ENCODE measurements at regions not wholly inside any gene's neighbourhood (a gene's known extent, or its start where the extent isn't known, plus 50 kb on each side); places are given as distances from the start of the nearest gene placed in this dataset.

DNA sequence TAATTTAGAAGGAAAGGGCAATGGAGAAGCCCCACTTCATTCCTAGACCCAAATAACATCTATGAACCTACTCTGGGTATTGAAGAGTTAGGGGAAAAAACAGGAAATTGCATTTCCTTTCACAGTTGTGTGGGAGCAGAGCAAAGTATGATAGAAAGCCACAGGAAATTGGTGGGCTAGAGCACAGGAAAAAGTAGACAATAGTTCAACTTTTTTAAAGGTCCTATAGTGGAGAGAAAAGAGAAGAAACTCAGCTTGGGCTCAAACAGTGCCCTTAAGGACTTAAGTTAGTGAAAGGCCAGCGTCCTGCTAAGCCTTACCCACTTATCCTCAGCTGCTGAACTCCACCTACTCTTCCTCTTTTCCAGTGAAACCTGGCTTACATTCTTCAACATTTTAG is 258.1 kb downstream of the DPY19L2 start:
- DNase-seq (ENCODE audit: low read depth, low spot score): no peak

DNA sequence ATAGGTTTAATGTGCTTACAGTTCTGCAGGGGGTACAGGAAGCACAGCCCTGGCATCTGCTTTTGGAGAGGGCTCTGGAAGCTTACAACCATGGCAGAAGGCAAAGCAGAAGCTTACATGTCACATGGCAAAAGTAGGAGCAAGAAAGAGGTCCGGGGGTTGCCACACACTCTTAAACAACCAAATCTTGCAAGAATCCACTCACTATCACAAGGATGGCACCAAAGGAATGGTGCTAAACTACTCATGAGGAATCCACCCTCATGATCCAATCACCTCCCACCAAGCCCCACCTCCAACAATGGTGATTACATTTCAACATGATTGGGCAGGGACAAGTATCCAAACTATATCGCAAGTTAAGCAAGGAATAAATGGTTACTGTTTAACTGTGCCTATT is 255.8 kb upstream of the AVPR1A start:
- no peak for DNase-seq (ENCODE audit: low read depth, low spot score)

DNA sequence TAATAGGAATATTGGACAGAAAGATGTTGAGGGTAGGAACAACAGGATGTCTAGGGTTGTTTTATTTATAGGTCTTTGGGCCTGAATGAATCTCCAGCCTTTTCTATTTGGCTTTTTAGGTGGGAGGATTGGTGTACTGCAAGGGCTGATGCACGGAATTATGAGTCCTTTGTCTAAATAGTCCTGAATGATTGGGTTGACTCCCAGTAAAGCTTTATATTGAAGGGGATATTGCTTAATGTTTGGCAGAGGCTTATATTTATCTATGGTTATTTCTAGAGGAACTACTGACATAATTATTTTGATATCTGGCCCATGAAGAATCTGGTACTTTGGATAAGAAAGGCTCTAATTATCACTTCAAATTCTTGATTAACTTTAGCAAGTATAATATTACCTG is 253.6 kb upstream of the AVPR1A start:
- DNase-seq (ENCODE audit: low read depth, low spot score): no peak

DNA sequence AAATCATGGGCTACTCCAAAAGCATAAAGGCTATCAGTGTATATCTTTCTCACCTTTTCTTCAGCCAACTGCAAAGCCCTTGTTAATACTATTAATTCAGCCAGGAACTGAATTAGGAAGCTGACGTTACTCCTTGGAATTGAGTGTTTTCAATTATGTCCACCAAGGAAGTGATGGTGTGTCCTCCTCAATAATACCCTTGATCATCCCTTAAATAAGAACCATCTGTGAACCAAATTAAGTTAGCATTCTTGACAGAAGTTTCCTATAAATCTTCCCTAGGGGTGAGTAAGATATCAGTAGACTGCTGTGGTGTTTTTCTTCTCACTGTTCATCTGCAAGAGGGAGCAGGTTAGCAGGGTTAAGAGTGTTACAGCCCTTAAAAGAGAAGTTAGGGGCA is 252.3 kb upstream of the AVPR1A start:
- no peak for DNase-seq (ENCODE audit: low read depth, low spot score)

DNA sequence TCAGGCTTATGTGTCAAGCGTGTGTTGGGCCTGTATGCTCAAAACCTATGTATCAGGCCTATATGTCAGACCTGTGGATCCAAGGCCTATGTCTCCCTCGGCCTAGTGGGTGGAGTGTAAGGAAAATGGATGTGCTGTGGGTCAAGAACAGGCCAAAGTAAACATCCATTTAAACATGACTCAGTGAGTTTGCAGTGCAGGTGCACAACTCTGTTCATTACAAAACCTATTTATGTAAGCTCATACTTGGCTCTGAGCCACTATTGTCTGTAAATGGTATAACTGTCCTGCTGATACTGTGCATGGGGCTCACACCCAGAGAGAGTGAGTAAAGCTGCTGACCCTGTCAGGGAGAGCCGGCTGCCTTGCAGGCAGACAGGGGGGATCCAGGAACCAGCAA is 249.7 kb upstream of the AVPR1A start:
- DNase-seq (ENCODE audit: low read depth, low spot score): no peak

DNA sequence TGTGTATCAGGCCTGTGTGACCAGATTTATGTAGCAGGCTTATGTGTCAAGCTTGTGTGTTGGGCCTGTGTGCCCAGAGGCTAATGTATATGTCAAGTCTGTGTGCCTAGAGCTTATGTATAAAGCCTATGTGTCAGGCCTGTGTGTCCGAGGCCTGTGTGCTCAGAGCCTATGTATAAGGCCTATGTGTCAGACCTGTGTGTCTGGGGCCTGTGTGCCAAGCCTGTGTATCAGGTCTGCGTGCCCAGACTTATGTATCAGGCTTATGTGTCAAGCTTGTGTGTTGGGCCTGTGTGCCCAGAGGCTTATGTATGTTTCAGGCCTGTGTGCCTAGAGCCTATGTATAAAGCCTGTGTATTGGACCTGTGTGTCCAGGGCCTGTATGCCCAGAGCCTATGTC is 249.3 kb upstream of the AVPR1A start:
- no peak for DNase-seq (ENCODE audit: low read depth, low spot score)

DNA sequence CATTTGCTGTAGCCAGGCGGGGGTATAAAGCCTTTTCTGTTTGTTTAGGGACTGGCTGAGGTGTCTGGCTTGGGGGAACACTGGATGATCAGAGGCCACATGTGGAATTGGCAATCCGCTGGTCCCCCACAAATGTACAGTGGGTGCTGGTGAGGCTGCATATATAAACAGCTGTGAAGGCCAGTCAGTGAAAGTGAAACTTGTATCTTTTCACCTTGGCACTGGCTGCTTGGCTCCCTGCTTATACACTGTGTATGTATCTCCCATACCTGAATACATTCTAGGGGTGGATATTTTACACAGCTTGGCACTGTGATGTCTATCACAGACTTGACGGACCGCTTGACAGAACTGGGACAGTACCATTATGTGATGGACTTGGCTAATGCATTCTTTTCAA is 246.8 kb upstream of the AVPR1A start:
- DNase-seq (ENCODE audit: low read depth, low spot score): no peak

DNA sequence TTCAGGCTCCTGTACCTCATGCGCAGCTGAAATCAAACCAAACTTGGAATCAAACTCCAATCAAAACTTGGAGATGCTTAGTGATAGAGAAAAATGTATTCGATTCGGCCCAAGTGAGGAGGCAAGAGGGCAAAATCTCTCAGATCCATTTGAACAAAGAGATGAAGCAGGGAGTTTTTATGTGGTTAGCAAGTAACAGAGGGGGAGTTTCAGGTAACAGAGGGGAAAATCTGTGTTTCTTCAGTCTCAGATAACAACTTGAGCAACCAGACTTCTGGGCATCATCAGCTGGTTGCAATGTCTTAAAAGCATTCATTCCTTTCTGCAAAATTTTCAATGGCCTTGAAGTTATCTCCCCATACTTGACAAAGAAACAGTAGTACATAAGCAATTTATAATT is 245.1 kb upstream of the AVPR1A start:
- DNase-seq (ENCODE audit: low read depth, low spot score): no peak

DNA sequence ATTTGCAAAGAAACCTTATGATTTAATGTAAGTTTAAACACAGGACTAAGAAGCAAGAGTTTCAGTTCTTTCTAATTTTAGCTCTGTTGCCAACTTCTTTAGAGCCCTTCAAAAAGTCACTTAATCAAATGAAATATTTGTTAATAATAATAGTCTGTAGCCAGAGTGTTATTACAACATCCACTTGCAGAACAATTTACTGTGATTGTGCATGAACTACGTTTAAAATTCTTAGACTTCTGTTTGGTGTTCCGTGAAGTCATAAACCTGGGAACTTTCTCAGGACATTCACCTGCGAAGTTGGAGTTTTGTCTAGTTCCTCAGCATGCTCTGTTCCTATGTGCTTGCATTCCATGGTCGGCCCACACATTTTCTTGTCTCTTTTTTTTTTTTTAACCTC is 244.0 kb upstream of the AVPR1A start:
- no peak for DNase-seq (ENCODE audit: low read depth, low spot score)

DNA sequence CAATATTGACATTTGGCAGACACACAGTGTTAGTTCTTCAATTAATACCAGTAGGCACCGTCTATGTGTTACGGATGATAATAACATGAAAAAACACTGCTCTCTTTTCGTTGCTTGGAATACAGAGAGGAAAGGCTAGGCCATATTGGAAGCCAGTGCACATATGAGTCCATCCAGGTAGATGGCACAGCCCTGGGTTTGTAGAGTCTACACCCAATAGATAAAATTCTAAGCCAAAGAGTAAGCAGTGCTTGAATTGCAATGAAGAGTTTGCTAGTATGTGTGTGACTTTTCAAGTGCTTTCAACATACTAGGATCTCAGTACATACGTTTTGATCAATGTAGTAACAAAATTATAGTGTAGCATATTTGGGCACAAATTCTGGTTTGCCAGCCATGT is 243.3 kb upstream of the AVPR1A start:
- no peak for DNase-seq (ENCODE audit: low read depth, low spot score)

DNA sequence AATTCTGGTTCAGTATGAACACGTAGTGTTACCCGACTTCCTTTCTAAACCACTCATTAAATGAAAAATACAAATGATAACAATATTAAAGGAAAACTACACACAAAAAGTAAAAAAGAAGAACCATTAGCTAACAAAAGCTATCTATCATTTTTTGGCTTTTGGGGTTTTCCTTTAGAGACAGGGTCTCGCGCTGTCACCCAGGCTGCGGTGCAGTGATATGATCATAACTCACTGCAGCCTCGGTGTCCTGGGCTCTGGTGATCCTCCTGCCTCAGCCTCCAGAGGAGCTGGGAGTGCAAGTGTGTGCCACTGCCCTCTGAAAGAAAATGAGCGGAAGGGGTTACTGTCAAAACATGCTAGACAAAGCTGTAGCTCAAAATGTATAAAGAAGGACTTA is 238.2 kb upstream of the AVPR1A start:
- no peak for DNase-seq (ENCODE audit: low read depth, low spot score)

DNA sequence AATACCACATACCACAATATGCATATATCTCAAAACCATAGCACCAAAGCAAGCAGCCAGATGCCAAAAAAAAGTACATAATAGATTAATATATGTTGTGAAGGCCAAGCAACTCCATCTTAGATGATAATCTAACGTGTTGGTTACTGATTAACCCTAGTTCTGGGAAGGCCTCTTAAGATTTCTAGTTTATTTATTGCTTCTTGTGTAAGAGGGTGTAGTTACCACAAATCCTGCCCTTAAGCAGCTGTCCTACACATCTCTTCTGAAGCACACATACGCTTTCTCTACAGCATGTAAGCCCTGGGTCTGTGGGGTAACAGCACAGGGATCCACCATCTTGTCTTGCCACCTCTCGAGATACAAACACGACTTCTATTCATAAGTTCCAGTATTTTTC is 236.8 kb upstream of the AVPR1A start:
- no peak for DNase-seq (ENCODE audit: low read depth, low spot score)

DNA sequence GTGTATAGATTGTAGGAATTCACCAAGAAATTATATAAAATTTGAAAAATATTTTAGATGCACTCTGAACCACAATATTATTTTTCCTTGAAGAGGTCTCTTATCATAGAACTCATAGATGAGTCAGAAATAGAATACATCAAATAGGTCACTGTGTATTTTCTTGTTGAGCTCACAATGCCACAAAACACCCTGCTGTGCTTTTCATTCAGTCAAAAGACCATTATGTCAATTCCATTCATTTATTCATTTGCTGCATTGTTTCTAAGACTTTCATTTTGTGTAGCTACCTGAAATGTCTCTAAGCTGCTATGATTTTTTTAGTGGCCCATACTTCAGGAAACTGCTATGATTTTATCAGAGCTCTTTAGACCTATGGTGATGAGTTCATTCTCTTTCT is 231.9 kb upstream of the AVPR1A start:
- no peak for DNase-seq (ENCODE audit: low read depth, low spot score)

DNA sequence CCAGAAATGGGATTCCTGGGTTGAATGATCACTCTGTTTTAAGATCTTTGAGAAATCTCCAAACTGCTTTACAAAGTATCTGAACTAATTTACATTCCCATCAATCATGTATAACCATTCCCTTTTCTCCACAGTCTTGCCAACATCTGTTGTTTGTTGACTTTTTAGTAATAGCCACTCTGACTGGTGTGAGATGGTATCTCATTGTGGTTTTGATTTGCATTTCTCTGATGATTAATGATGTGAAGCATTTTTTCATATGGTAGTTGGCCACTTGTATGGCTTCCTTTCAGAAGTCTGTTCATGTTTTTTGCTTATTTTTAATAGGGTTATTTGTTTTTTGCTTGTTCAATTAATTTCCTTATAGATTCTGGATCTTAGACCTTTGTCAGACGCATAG is 211.8 kb upstream of the AVPR1A start:
- DNase-seq (ENCODE audit: low read depth, low spot score): no peak

DNA sequence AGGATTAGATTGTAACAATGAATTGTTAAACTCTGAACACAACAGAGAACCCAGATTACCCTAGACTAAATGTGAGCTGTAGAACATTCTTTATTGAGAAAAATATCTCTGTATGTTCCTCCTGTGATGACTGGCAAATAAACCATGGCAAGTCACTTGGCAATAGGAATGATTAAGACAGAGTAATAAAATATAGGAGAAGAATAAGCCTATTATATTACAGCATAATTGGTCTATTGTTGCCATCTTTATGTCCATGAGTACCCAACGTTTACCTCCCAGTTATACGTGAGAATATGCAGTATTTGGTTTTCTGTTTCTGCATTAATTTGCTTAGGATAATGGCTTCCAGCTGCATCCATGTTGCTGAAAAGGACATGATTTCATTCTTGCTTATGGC is 211.2 kb upstream of the AVPR1A start:
- no peak for DNase-seq (ENCODE audit: low read depth, low spot score)

DNA sequence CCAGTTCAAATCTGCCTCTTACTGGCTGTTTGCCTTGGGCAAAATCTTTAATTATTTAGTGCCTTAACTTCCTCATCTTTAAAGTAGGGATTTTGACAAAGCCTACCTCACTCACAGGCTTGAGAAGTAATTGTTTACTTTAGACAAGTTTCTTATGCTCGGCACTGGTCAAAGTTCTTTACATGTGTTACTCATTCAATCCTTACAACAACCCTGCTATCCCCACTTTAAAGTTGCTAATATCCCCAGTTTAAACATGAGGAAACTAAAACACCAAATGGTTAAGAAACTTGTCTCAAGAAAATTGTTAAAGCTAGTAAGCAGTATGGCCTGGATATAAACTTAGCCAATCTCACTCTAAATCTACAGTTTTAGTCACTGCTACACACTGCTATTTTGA is 204.0 kb upstream of the AVPR1A start:
- DNase-seq (ENCODE audit: low read depth, low spot score): no peak

DNA sequence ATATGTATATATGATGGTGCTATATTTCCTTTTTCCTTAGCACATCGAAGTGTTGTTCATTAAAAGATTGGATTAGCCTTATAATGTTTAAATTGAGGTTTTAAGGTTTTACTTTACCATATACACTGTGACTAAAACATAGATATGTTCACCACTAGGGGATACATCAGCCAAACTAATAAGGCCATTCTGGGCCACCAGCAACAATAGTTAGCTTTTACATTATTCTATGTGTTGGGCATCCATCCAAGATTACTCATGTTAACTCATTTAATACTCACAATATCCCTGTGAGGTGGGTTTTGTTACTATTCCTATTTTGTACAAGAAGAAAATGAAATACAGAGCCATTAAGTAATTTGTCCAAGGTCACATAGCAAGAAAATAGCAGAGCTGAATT is 202.6 kb upstream of the AVPR1A start:
- DNase-seq (ENCODE audit: low read depth, low spot score): no peak

DNA sequence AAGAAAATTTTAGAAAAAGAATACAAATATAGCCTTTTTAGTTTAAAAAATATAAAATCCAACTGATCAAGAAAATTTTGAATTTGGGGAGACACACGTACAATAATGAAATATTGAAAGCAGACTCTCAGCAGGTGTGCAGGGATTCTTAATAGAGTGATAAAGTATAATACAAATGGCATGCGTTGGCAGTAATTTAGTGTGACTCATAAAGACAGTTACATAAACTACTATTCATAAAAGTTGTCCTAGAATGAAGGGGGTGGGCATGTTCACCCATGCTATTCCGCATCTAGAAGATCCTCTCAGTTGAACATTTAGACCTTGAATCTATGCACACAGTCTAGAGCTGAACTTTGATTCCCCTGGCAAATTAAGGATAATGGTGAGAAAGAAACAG is 200.4 kb upstream of the AVPR1A start:
- DNase-seq (ENCODE audit: low read depth, low spot score): no peak

DNA sequence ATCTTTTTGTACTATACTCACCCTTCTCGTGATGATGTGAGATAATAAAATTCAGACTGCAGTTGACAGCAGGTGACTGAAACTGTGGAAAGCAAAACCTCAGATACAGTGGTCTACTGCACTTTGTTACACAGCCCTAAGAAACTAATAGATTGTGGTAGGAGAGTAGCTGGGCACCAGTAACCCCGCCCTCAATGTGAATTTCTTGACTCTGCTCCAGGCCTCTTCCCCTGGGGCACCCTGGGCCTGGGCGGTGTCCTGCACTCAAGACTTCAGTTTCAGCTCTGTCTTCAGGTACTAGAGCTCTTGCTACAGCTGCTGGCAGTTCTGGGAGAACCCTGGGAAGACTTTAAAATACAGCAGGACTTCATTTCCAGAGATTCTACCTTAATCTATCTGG is 197.6 kb upstream of the AVPR1A start:
- peak; percentile 3 for DNase-seq (ENCODE audit: low read depth, low spot score)

DNA sequence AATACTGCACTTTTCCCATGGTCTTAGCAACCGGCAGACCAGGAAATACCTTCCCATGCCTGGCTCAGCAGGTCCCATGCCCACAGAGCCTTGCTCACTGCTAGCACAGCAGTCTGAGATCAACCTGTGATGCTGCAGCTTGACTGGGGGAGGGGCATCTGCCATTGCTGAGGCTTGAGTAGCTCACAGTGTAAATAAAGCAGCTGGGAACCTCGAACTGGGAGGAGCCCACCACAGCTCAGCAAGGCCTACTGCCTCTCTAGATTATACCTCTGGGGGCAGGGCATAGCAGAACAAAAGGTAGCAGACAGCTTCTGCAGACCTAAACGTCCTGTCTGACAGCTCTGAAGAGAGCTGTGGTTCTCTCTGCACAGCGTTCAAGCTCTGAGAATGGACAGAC is 186.2 kb upstream of the AVPR1A start:
- peak; percentile 88 for DNase-seq (ENCODE audit: low read depth, low spot score)

DNA sequence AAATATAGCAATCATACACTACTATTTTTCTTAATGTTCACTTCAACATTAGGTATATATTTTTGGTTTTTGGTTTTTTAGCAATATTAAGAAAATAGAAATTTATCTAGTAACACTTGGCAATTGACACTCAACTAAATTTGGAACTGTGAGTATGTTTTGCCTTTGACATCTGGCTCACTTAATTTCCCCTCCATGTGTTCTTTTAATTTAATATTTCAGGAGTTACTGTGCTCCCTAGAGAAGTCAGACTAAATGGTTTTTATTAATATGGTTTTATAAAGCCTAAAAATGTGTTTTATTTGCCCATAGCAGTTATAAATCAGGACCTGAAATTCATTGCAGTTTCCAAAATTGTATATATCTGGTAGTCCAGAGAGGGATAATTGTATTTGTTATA is 175.3 kb upstream of the AVPR1A start:
- DNase-seq (ENCODE audit: low read depth, low spot score): no peak

DNA sequence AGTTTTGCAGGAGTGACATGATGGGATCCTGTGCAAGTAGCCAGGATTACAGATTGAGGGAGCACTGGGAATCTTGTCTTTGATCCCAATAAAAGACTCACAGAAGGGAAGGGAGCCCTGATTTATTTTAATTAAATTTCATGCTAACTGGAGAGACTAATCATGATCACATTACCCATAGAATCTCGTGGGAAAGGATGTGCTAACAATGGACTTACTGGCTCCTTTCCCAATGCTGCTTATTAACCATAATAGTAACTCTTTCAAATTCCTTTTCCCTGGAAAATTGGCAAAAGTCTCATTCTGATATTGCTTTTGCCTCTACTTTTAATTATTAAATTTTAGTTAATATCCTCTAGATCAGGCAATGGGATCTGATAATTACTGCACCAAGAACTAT is 174.8 kb upstream of the AVPR1A start:
- DNase-seq (ENCODE audit: low read depth, low spot score): no peak

DNA sequence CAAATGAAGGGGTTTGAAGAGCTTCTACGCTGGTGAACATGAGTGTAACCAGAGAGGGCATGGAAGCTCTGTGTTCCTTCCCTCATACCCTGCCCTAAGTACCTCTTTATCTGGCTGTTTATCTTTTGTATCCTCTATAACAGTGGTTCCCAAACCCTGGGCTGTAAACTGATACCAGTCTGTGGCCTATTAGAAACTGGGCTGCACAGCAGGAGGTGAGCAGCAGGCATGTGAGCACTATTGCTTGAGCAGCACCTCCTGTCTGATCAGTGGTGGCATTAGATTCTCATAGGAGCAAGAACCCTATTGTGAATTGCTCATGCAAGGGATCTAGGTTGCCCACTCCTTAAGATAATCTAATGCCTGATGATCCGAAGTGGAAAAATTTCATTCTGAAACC is 172.9 kb upstream of the AVPR1A start:
- DNase-seq (ENCODE audit: low read depth, low spot score): no peak

DNA sequence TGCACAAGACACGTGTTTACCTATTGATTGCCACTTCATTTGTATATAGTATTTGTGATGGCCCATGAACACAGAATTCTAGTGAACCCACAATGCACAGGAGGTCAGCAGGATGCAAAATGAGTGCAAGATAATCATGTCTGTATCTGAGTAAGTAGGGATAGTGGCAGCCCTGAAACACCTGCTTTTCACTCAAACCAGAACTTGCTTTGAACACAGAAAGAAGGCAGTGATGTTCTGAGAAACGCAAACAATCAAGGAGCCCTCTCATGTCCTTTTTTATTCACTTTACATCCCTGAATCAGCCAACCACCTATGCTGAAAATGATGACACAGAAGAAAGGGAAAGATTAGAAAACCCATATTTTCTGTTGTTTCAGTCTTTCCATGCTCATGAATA is 170.4 kb upstream of the AVPR1A start:
- no peak for DNase-seq (ENCODE audit: low read depth, low spot score)
